Neural cell (in vitro differentiated cells): ENCODE measurements at regions not wholly inside any gene's neighbourhood (a gene's known extent, or its start where the extent isn't known, plus 50 kb on each side); places are given as distances from the start of the nearest gene placed in this dataset.

Source experiments
- CTCF ChIP-seq: fragments of 450-650 bp; IDR thresholded peaks from 2 replicates; pipeline ENCODE4 v1.5.1; 2014; ENCODE audit warnings: antibody characterized with exemption, mild to moderate bottlenecking, moderate library complexity; ENCODE audit not compliant: poor library complexity, severe bottlenecking
- EP300 ChIP-seq: fragments of 450-650 bp; conservative IDR thresholded peaks from 2 replicates; pipeline ENCODE4 v1.6.1; 2014; ENCODE audit warnings: antibody characterized with exemption, mild to moderate bottlenecking, moderate library complexity; ENCODE audit not compliant: poor library complexity, severe bottlenecking
- EZH2 ChIP-seq: fragments of 200-600, 300-800 bp; shearing (Covaris generic), sonication (generic); IDR thresholded peaks from 2 replicates; pipeline ENCODE4 v1.6.1; 2014; ENCODE audit warnings: antibody characterized with exemption, low read length, borderline replicate concordance, mild to moderate bottlenecking; ENCODE audit not compliant: insufficient read depth, poor library complexity, severe bottlenecking
- MXI1 ChIP-seq: fragments of 450-650 bp; conservative IDR thresholded peaks from 2 replicates; pipeline ENCODE4 v1.6.1; 2014; ENCODE audit warnings: antibody characterized with exemption, mild to moderate bottlenecking; ENCODE audit not compliant: poor library complexity, severe bottlenecking
- POLR2AphosphoS5 ChIP-seq: IDR thresholded peaks from 2 replicates; pipeline ENCODE4 v1.6.1; 2012
- RAD21 ChIP-seq: fragments of 450-650 bp; conservative IDR thresholded peaks from 2 replicates; pipeline ENCODE4 v1.6.1; 2014; ENCODE audit warnings: antibody characterized with exemption, mild to moderate bottlenecking, moderate library complexity
- REST ChIP-seq: IDR thresholded peaks from 2 replicates; pipeline ENCODE4 v1.6.1; 2012; ENCODE audit warnings: borderline replicate concordance
- SMC3 ChIP-seq: fragments of 450-650 bp; conservative IDR thresholded peaks from 2 replicates; pipeline ENCODE4 v1.6.1; 2014; ENCODE audit warnings: antibody characterized with exemption, mild to moderate bottlenecking, moderate library complexity; ENCODE audit not compliant: poor library complexity
- TAF1 ChIP-seq: IDR thresholded peaks from 2 replicates; pipeline ENCODE4 v1.6.1; 2012; ENCODE audit warnings: low read depth

- TF ChIP-seq CTCF (no peak), RAD21 (no peak), EZH2 (no peak), REST (no peak), EP300 (no peak), POLR2AphosphoS5 (no peak), TAF1 (no peak), MXI1 (no peak), SMC3 (no peak)
Observed at GRCh38 chr20:12047838-12048432, 130.2 kb downstream of the BTBD3 start.
